Tibial artery (tissue), 4 donors: ENCODE measurements at regions not wholly inside any gene's neighbourhood (a gene's known extent, or its start where the extent isn't known, plus 50 kb on each side); places are given as distances from the start of the nearest gene placed in this dataset.

Experiments used
- DNase-seq, 2 donors: peaks; one replicate each; pipeline ENCODE4 v3.0.0-alpha.2; 2019
- H3K27ac ChIP-seq, 2 donors: fragments of 200-600 bp; sonication (generic) in 1 of 2; 1 replicate in 1 of 2; 2 replicates in 1 of 2; pipeline ENCODE4 v1.5.1; 2018 to 2019; ENCODE audit warnings: mild to moderate bottlenecking in 1 of 2
- H3K27me3 ChIP-seq, 2 donors: fragments of 200-600 bp; sonication (generic) in 1 of 2; one replicate each; pipeline versions ENCODE4 v1.5.1 to v1.6.0; 2016 to 2019
- H3K36me3 ChIP-seq, 3 donors: fragments of 200-600 bp; sonication (generic) in 2 of 3; one replicate each; pipeline ENCODE4 v1.5.1; 2016 to 2019; ENCODE audit warnings: mild to moderate bottlenecking in 2 of 3
- H3K4me1 ChIP-seq, 4 donors: fragments of 200-600 bp; sonication (generic) in 2 of 4; 1 replicate in 3 of 4; 2 replicates in 1 of 4; pipeline ENCODE4 v1.5.1; 2016 to 2019
- H3K4me3 ChIP-seq, 2 donors: fragments of 200-600 bp; sonication (generic) in 1 of 2; 1 replicate in 1 of 2; 2 replicates in 1 of 2; pipeline ENCODE4 v1.5.1; 2018 to 2019; ENCODE audit warnings: mild to moderate bottlenecking in 2 of 2
- H3K9me3 ChIP-seq, 3 donors: fragments of 200-600 bp; sonication (generic) in 1 of 3; one replicate each; pipeline ENCODE4 v1.5.1; 2016 to 2019
- CTCF ChIP-seq, 2 experiments: fragments of 200-600 bp in 1 of 2; fragments of 450-650 bp in 1 of 2; IDR thresholded peaks; one replicate each; pipeline ENCODE4 v1.5.1; 2017 to 2019; ENCODE audit warnings: antibody characterized with exemption in 2 of 2, mild to moderate bottlenecking in 1 of 2, moderate library complexity in 1 of 2
- intact Hi-C: fragments of 100-400 bp; cut with DNase I; formaldehyde crosslinking; loops from one replicate; pipeline ENCODE4 v1.15.0; 2023; ENCODE audit warnings: low total_unique reads

- DNase-seq = no peak
- Histone ChIP-seq H3K9me3 (no peaks in the 10 kb centered on the region), H3K4me3 (no peak overlapping the region), H3K27ac (no peak overlapping the region), H3K36me3 (no peaks in the 10 kb centered on the region), H3K27me3 (no peaks in the 10 kb centered on the region), H3K4me1 (no peaks in the 10 kb centered on the region)
- intact Hi-C loops = no loop called here
- no peak for TF ChIP-seq CTCF (IDR thresholded peaks at IDR 0.05)
Observed at GRCh38 chr19:30734669-30735068, 362.5 kb downstream of the ZNF536 start.

- intact Hi-C loops = no loop called here
- TF ChIP-seq CTCF (IDR thresholded peaks at IDR 0.05) = no peak
- DNase-seq = no peak
- Histone ChIP-seq H3K27ac (no peak overlapping the region), H3K4me1 (no peaks in the 10 kb centered on the region), H3K9me3 (no peaks in the 10 kb centered on the region), H3K27me3 (no peaks in the 10 kb centered on the region), H3K4me3 (no peak overlapping the region), H3K36me3 (no peaks in the 10 kb centered on the region)
Observed at GRCh38 chr19:30733826-30734550, 361.8 kb downstream of the ZNF536 start.

- no peak for TF ChIP-seq CTCF (IDR thresholded peaks at IDR 0.05)
- no peak overlapping the region for H3K27ac ChIP-seq
- H3K36me3 ChIP-seq = no peaks in the 10 kb centered on the region
- intact Hi-C loops = no loop called here
- H3K9me3 ChIP-seq = no peaks in the 10 kb centered on the region
- no peak overlapping the region for H3K4me3 ChIP-seq
- no peaks in the 10 kb centered on the region for H3K27me3 ChIP-seq
- no peak for DNase-seq
- no peaks in the 10 kb centered on the region for H3K4me1 ChIP-seq
Observed at GRCh38 chr19:30731591-30731990, 359.4 kb downstream of the ZNF536 start.

GRCh38 chr19:30729451-30729850, 357.3 kb downstream of the ZNF536 start:
- no peak overlapping the region for H3K27ac ChIP-seq
- no peaks in the 10 kb centered on the region for H3K9me3 ChIP-seq
- DNase-seq = no peak
- H3K36me3 ChIP-seq = no peaks in the 10 kb centered on the region
- H3K4me3 ChIP-seq = no peak overlapping the region
- no peaks in the 10 kb centered on the region for H3K27me3 ChIP-seq
- no peak for TF ChIP-seq CTCF (IDR thresholded peaks at IDR 0.05)
- H3K4me1 ChIP-seq = no peaks in the 10 kb centered on the region
- intact Hi-C loops = no loop called here

- H3K9me3 ChIP-seq = no peaks in the 10 kb centered on the region
- no peak for TF ChIP-seq CTCF (IDR thresholded peaks at IDR 0.05)
- intact Hi-C loops = no loop called here
- no peak overlapping the region for H3K27ac ChIP-seq
- H3K36me3 ChIP-seq = no peaks in the 10 kb centered on the region
- peaks cover 0 to 14% (median 7%) of the 10 kb centered on the region in 4 donors for H3K4me1 ChIP-seq
- no peaks in the 10 kb centered on the region for H3K27me3 ChIP-seq
- H3K4me3 ChIP-seq = no peak overlapping the region
- no peak for DNase-seq
Observed at GRCh38 chr19:30722761-30723160, 350.6 kb downstream of the ZNF536 start.

- TF ChIP-seq CTCF (IDR thresholded peaks at IDR 0.05) = no peak
- no peak for DNase-seq
- Histone ChIP-seq H3K27ac (no peak overlapping the region), H3K27me3 (no peaks in the 10 kb centered on the region), H3K4me3 (no peak overlapping the region), H3K36me3 (no peaks in the 10 kb centered on the region), H3K4me1 (peaks cover 0 to 14% (median 7%) of the 10 kb centered on the region in 4 donors), H3K9me3 (no peaks in the 10 kb centered on the region)
- intact Hi-C loops = no loop called here
Observed at GRCh38 chr19:30722186-30722585, 350.0 kb downstream of the ZNF536 start.
